H1 (cell line): ENCODE measurements at regions not wholly inside any gene's neighbourhood (a gene's known extent, or its start where the extent isn't known, plus 50 kb on each side); places are given as distances from the start of the nearest gene placed in this dataset.

Experiments used
- ASH2L ChIP-seq: fragments of 200-600, 300-600 bp; sonication (generic); IDR thresholded peaks from one replicate; pipeline ENCODE4 v1.7.1; 2017; ENCODE audit warnings: low read length
- CHD7 ChIP-seq: fragments of 300-600 bp; sonication (generic); IDR thresholded peaks from 2 replicates; pipeline ENCODE4 v1.7.1; 2012; ENCODE audit warnings: low read length, moderate library complexity, mild to moderate bottlenecking, inconsistent platforms; ENCODE audit not compliant: insufficient replicate concordance
- CTCF ChIP-seq, 3 experiments: IDR thresholded peaks; 1 replicate in 2 of 3; 2 replicates in 1 of 3; pipeline versions ENCODE4 v1.5.1 to v1.6.1; 2011; ENCODE audit warnings: low read length in 3 of 3, mild to moderate bottlenecking in 3 of 3, inconsistent platforms in 2 of 3, low read depth in 1 of 3, moderate library complexity in 1 of 3; ENCODE audit not compliant: insufficient read depth in 1 of 3; ENCODE audit errors: control extremely low read depth in 1 of 3
- KDM1A ChIP-seq: fragments of 200-600, 300-600 bp; sonication (generic); IDR thresholded peaks from 2 replicates; pipeline ENCODE4 v1.7.1; 2016; ENCODE audit warnings: mild to moderate bottlenecking, low read length, borderline replicate concordance
- KDM4A ChIP-seq: IDR thresholded peaks from one replicate; pipeline ENCODE4 v1.7.1; 2012; ENCODE audit warnings: low read depth, mild to moderate bottlenecking, moderate library complexity, low read length, inconsistent platforms; ENCODE audit not compliant: severe bottlenecking
- POLR2A ChIP-seq, 2 experiments: IDR thresholded peaks; 1 replicate in 1 of 2; 2 replicates in 1 of 2; pipeline ENCODE4 v1.6.1; 2011; ENCODE audit warnings: low read depth in 2 of 2, low read length in 2 of 2, mild to moderate bottlenecking in 2 of 2; ENCODE audit errors: control extremely low read depth in 1 of 2
- SAP30 ChIP-seq: fragments of 300-600 bp; sonication (generic); IDR thresholded peaks from 2 replicates; pipeline ENCODE4 v1.7.1; 2012; ENCODE audit warnings: low read length, moderate library complexity, mild to moderate bottlenecking, inconsistent platforms; ENCODE audit not compliant: insufficient read depth, insufficient replicate concordance
- SP4 ChIP-seq: IDR thresholded peaks from 2 replicates; pipeline ENCODE4 v1.6.1; 2012; ENCODE audit warnings: low read length, inconsistent platforms
- TEAD4 ChIP-seq: IDR thresholded peaks from 2 replicates; pipeline ENCODE4 v1.6.1; 2012; ENCODE audit warnings: low read depth, low read length, inconsistent platforms, mixed read lengths

- TF ChIP-seq CHD7 (no peak), KDM4A (no peak), TEAD4 (no peak), SP4 (no peak), SAP30 (no peak), CTCF (IDR thresholded peaks at IDR 0.05; ENCODE audit: control extremely low read depth in 1 of 3, insufficient read depth in 1 of 3, low read depth in 1 of 3, low read length in 3 of 3) (no peak), ASH2L (no peak), POLR2A (IDR thresholded peaks at IDR 0.05; ENCODE audit: control extremely low read depth in 1 of 2, low read depth in 2 of 2, low read length in 2 of 2) (no peak), KDM1A (no peak)
These were observed 65.2 kb upstream of the EMX2 start (continued) for GRCh38 chr10:117477211-117477947.
